Fibroblast of villous mesenchyme (primary cell): ENCODE measurements at regions not wholly inside any gene's neighbourhood (a gene's known extent, or its start where the extent isn't known, plus 50 kb on each side); places are given as distances from the start of the nearest gene placed in this dataset.
A peak's percentile ranks its signal among the peaks of the same experiment; 100 is the strongest.

ENCODE experiments used
- DNase-seq: peaks from one replicate; pipeline ENCODE4 v3.0.0-alpha.2; 2010; ENCODE audit warnings: low read depth
- H3K4me3 ChIP-seq: 2 replicates; pipeline ENCODE4 v1.5.1; 2011; ENCODE audit warnings: low read depth, mild to moderate bottlenecking, low read length
- TF ChIP-seq, protein P1 (sequence below): IDR thresholded peaks from 2 replicates; pipeline ENCODE4 v1.5.1; 2012; ENCODE audit warnings: low read depth, mild to moderate bottlenecking, low read length; ENCODE audit not compliant: insufficient read depth

DNA sequence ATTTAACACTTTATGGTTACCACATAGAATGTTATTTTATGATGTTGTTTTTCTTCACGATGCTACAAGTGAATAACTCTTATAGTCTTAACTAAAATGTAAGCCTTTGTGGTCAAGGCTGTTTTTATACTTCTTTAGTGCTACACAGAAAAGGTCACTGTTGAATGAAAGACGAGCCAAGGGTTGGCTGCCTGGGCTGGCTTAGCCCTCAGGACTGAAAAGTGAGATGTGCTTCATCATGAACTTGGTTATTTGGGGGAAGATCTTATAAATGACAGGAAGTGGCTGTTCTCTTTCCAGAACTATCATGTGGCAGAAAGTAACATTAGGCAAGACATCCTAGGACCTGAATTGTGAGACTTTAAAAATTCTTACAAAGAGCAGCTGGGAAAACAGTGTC, 404.0 kb downstream of the BTBD3 start:
- no peak for DNase-seq
- TF ChIP-seq, protein P1, sequence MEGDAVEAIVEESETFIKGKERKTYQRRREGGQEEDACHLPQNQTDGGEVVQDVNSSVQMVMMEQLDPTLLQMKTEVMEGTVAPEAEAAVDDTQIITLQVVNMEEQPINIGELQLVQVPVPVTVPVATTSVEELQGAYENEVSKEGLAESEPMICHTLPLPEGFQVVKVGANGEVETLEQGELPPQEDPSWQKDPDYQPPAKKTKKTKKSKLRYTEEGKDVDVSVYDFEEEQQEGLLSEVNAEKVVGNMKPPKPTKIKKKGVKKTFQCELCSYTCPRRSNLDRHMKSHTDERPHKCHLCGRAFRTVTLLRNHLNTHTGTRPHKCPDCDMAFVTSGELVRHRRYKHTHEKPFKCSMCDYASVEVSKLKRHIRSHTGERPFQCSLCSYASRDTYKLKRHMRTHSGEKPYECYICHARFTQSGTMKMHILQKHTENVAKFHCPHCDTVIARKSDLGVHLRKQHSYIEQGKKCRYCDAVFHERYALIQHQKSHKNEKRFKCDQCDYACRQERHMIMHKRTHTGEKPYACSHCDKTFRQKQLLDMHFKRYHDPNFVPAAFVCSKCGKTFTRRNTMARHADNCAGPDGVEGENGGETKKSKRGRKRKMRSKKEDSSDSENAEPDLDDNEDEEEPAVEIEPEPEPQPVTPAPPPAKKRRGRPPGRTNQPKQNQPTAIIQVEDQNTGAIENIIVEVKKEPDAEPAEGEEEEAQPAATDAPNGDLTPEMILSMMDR = no peak

DNA sequence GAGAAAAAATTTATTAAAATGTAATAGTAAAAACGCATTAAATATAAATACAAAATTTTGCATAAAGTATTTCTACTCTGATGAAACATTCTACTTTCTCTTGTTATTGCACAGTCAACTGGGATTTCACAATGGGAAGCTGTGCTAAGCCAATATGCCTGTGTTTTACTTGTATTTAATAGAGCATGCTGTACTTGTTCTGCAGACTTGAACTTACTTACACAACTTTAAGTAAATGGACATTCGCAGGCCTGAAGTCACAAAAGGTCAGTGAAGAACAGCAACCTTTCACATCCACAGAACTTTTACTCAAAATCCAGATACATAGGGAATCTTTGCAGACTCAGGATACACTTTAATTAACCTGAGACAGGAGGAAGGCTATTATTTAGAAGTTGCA, 409.5 kb downstream of the BTBD3 start:
- H3K4me3 ChIP-seq = no peak overlapping the region
- peak; percentile 40 for DNase-seq
- TF ChIP-seq, protein P1 = no peak

More for the DNA sequence above, 404.0 kb downstream of the BTBD3 start:
- no peak overlapping the region for H3K4me3 ChIP-seq

DNA sequence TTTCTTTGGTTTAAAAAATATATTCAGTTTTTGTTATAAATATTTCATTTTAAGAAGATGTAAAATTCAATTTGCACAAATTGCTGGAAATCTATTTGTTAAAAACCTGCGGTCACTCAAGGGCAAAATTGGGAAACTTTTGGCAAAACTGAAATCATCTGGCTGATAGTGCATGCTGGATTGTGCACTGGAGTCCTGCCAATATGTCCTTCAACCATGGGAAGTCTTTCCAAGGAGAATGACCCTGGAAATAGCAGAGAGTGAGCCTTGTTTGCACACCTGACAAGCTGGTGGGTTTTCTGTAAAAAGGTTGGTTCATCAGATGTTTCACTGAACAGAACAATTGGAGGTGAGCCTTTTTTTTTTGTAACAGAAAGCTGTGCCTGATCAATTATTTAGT, 413.5 kb downstream of the BTBD3 start:
- TF ChIP-seq, protein P1 = no peak
- DNase-seq = no peak
- no peak overlapping the region for H3K4me3 ChIP-seq

DNA sequence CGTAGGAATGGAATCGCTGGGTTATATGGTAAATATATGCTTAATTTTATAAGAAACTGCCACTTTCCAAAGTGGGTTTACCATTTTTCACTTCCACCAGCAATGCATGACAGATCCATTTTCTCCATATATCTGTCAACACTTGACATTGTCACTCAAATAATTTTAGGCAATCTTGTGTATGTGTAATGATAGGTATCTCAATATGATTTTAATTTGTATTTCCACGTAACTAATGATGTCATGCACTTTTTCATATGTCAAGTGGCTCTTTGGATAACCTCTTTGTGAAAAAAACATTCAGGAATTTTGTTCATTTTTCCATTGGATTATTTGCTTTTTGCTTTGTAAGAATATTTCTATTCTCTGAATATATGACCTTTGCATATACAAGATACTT, 419.9 kb downstream of the BTBD3 start:
- no peak overlapping the region for H3K4me3 ChIP-seq
- TF ChIP-seq, protein P1 = no peak
- no peak for DNase-seq

DNA sequence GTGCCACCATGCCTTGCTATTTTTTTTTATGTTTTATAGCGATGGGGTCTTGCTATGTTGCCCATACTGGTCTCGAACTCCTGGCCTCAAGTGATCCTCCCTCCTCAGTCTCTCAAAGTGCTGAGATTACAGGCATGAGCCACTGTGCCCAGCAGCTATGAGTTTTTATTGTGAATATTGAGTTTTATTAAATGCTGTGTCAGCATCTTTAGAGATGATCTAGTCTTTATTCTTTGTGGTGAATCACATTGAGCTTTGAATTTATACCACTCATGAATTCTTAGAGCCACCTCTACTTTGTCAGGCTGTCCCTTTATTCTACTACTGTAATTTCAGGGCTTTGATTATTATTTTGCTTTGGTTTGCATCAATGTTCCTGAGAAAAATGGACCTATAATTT, 428.3 kb downstream of the BTBD3 start:
- DNase-seq = no peak
- TF ChIP-seq, protein P1 = no peak
- no peak overlapping the region for H3K4me3 ChIP-seq

DNA sequence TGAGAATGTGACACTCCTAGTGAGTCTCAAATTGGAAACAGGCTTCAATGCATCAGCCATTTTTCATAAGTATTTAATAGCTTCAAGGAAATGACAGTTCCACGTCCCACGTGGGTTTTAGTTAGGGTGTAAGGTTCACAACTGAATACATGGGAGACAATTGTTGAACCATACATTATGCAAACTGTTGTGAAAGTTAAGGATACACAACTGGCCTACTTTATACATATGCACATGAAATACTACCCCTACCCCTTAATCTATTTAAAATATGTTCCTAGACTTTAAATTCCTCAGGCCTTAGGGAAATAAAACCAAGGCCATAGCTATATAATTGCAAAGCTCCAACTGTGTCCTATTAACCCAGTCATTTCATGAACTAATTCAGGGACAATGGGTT, 436.1 kb downstream of the BTBD3 start:
- TF ChIP-seq, protein P1 = no peak
- no peak overlapping the region for H3K4me3 ChIP-seq
- DNase-seq = no peak

DNA sequence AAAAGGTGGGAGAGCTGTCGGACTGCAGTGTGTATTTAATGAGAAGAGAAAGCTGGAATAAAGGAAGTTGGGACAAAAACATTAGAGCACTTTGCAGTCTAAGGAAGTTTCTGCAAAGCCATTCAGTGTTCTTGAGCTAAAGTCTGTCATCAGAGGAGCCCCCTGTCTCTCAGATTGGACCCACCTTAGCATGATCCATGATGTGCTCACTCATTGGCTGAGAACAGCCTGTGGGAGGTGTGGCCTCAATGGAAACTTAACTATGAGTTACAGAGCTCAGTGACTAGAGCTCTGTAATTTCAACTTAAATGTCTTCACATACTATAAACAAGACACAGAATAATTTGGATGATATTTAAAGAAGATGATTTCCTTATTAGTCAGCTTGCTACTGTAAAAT, 437.0 kb downstream of the BTBD3 start:
- DNase-seq = no peak
- no peak overlapping the region for H3K4me3 ChIP-seq
- TF ChIP-seq, protein P1 = no peak
